Endometrium (tissue), 2 donors: ENCODE measurements at regions not wholly inside any gene's neighbourhood (a gene's known extent, or its start where the extent isn't known, plus 50 kb on each side); places are given as distances from the start of the nearest gene placed in this dataset.

Experiments
- FAIRE-seq: peaks from 2 replicates; lab custom pipeline; 2012; peaks lifted over from hg19 to GRCh38; lab: Jason Lieb, UNC
- donor health status: control.
- donor health status: control.

GRCh38 chr11:127117231-127117739 is 116.7 kb upstream of the KIRREL3 start:
- FAIRE-seq: no peak

GRCh38 chr11:127115844-127116243 is 115.3 kb upstream of the KIRREL3 start:
- FAIRE-seq: no peak

- no peak for FAIRE-seq
Observed at GRCh38 chr11:127114035-127114434, 113.5 kb upstream of the KIRREL3 start.

- FAIRE-seq: no peak
Observed at GRCh38 chr11:127110542-127110941, 110.0 kb upstream of the KIRREL3 start.

GRCh38 chr11:127109796-127110480 is 109.4 kb upstream of the KIRREL3 start:
- no peak for FAIRE-seq

GRCh38 chr11:127108838-127109237 is 108.3 kb upstream of the KIRREL3 start:
- FAIRE-seq: no peak

- FAIRE-seq: no peak
Observed at GRCh38 chr11:127106938-127107337, 106.4 kb upstream of the KIRREL3 start.

GRCh38 chr11:127105593-127106541 is 105.3 kb upstream of the KIRREL3 start:
- FAIRE-seq: no peak

GRCh38 chr11:127103586-127104388 is 103.2 kb upstream of the KIRREL3 start:
- no peak for FAIRE-seq

GRCh38 chr11:127098684-127099083 is 98.1 kb upstream of the KIRREL3 start:
- FAIRE-seq: no peak

- FAIRE-seq: no peak
Observed at GRCh38 chr11:127080735-127081134, 80.2 kb upstream of the KIRREL3 start.

GRCh38 chr11:127075758-127076157 is 75.2 kb upstream of the KIRREL3 start:
- no peak for FAIRE-seq

GRCh38 chr11:127074151-127074761 is 73.7 kb upstream of the KIRREL3 start:
- no peak for FAIRE-seq

- no peak for FAIRE-seq
Observed at GRCh38 chr11:127073621-127074020, 73.1 kb upstream of the KIRREL3 start.

GRCh38 chr11:127071606-127072005 is 71.0 kb upstream of the KIRREL3 start:
- no peak for FAIRE-seq

GRCh38 chr11:127070808-127071207 is 70.2 kb upstream of the KIRREL3 start:
- FAIRE-seq: no peak

- no peak for FAIRE-seq
Observed at GRCh38 chr11:127066401-127067090, 66.0 kb upstream of the KIRREL3 start.

GRCh38 chr11:127063241-127063640 is 62.7 kb upstream of the KIRREL3 start:
- no peak for FAIRE-seq

GRCh38 chr11:127061947-127062346 is 61.4 kb upstream of the KIRREL3 start:
- no peak for FAIRE-seq

- FAIRE-seq: no peak
Observed at GRCh38 chr11:127059750-127060149, 59.2 kb upstream of the KIRREL3 start.

GRCh38 chr11:127059286-127059685 is 58.7 kb upstream of the KIRREL3 start:
- no peak for FAIRE-seq
